HepG2 (cell line): ENCODE measurements at regions not wholly inside any gene's neighbourhood (a gene's known extent, or its start where the extent isn't known, plus 50 kb on each side); places are given as distances from the start of the nearest gene placed in this dataset.

Experiments
- DZIP1 ChIP-seq: sonication (generic); formaldehyde crosslinking; IDR thresholded peaks from 2 replicates; pipeline ENCODE4 v1.5.0; 2020; ENCODE audit warnings: mild to moderate bottlenecking, missing genetic modification reagents
- FOXO1 ChIP-seq: sonication (generic); formaldehyde crosslinking; IDR thresholded peaks from 2 replicates; pipeline ENCODE4 v1.4.0; 2020; ENCODE audit warnings: missing genetic modification reagents
- HNF1B ChIP-seq: sonication (generic); formaldehyde crosslinking; IDR thresholded peaks from 2 replicates; pipeline ENCODE4 v1.5.1; 2020; ENCODE audit warnings: mild to moderate bottlenecking, moderate library complexity, missing genetic modification reagents
- KLF13 ChIP-seq: sonication (generic); formaldehyde crosslinking; IDR thresholded peaks from 2 replicates; pipeline ENCODE4 v1.4.0; 2020; ENCODE audit warnings: mild to moderate bottlenecking, missing genetic modification reagents
- MED1 ChIP-seq: sonication (generic); formaldehyde crosslinking; IDR thresholded peaks from 2 replicates; pipeline ENCODE4 v1.4.0; 2020; ENCODE audit warnings: missing genetic modification reagents
- NBN ChIP-seq: fragments of 450-650 bp; conservative IDR thresholded peaks from 2 replicates; pipeline ENCODE4 v1.6.1; 2017
- SMARCC2 ChIP-seq: fragments of 450-650 bp; IDR thresholded peaks from 2 replicates; pipeline ENCODE4 v1.6.1; 2017; ENCODE audit warnings: antibody characterized with exemption, mild to moderate bottlenecking
- SNAPC2 ChIP-seq: sonication (generic); formaldehyde crosslinking; IDR thresholded peaks from 2 replicates; pipeline ENCODE4 v1.8.1; 2022; ENCODE audit warnings: mild to moderate bottlenecking, missing genetic modification reagents
- SRF ChIP-seq: IDR thresholded peaks from 2 replicates; pipeline ENCODE4 v1.6.1; 2011; ENCODE audit warnings: mild to moderate bottlenecking, low read depth, low read length, moderate library complexity
- TGIF2 ChIP-seq: IDR thresholded peaks from 2 replicates; pipeline ENCODE4 v1.6.1; 2016; ENCODE audit warnings: control low read depth, missing compliant biosample characterization
- ZFP36 ChIP-seq: fragments of 150-350 bp; IDR thresholded peaks from 2 replicates; pipeline ENCODE4 v1.6.1; 2018; ENCODE audit warnings: borderline replicate concordance, low read length, low read depth; ENCODE audit not compliant: partially characterized antibody
- ZNF335 ChIP-seq: sonication (generic); formaldehyde crosslinking; IDR thresholded peaks from 2 replicates; pipeline ENCODE4 v1.4.0; 2020; ENCODE audit warnings: missing genetic modification reagents
- ZNF362 ChIP-seq: sonication (generic); formaldehyde crosslinking; IDR thresholded peaks from 2 replicates; pipeline ENCODE4 v1.4.0; 2020; ENCODE audit warnings: missing genetic modification reagents, mild to moderate bottlenecking, borderline replicate concordance
- ZNF431 ChIP-seq: sonication (generic); formaldehyde crosslinking; IDR thresholded peaks from 2 replicates; pipeline ENCODE4 v1.9.0; 2022; ENCODE audit warnings: missing genetic modification reagents, low read depth, mild to moderate bottlenecking, borderline replicate concordance
- ZNF446 ChIP-seq: sonication (generic); formaldehyde crosslinking; IDR thresholded peaks from 2 replicates; pipeline ENCODE4 v1.5.0; 2020; ENCODE audit warnings: mild to moderate bottlenecking, missing genetic modification reagents
- ZNF512B ChIP-seq: sonication (generic); formaldehyde crosslinking; IDR thresholded peaks from 2 replicates; pipeline ENCODE4 v1.5.1; 2020; ENCODE audit warnings: missing genetic modification reagents, mild to moderate bottlenecking, borderline replicate concordance
- ZNF589 ChIP-seq: sonication (generic); formaldehyde crosslinking; conservative IDR thresholded peaks from 2 replicates; pipeline ENCODE4 v1.8.0; 2022; ENCODE audit warnings: mild to moderate bottlenecking, moderate library complexity, missing genetic modification reagents
- TF ChIP-seq, protein P1 (sequence below): sonication (generic); formaldehyde crosslinking; IDR thresholded peaks from 2 replicates; pipeline ENCODE4 v1.8.1; 2023; ENCODE audit warnings: mild to moderate bottlenecking, inconsistent platforms, moderate library complexity, missing genetic modification reagents, borderline replicate concordance

GRCh38 chr13:33968520-33969507 lies 150.9 kb downstream of the RFC3 start (continued):
- TF ChIP-seq ZNF512B (CRISPR knock-in tag) (no peak), NBN (no peak), KLF13 (CRISPR knock-in tag) (no peak), DZIP1 (CRISPR knock-in tag) (no peak), ZNF362 (CRISPR knock-in tag) (peak; percentile 61; the same call in 1 of the 2 replicates), TGIF2 (CRISPR knock-in tag) (no peak; the same call in 1 of the 2 replicates), MED1 (CRISPR knock-in tag) (peak; percentile 90), ZNF589 (CRISPR knock-in tag) (no peak), ZFP36 (no peak), ZNF335 (CRISPR knock-in tag) (no peak), SMARCC2 (no peak; the same call in 1 of the 2 replicates), HNF1B (CRISPR knock-in tag) (no peak), SRF (no peak), SNAPC2 (CRISPR knock-in tag) (peak; percentile 30; the same call in 1 of the 2 replicates), FOXO1 (CRISPR knock-in tag) (peak; percentile 84), ZNF431 (CRISPR knock-in tag) (no peak), ZNF446 (CRISPR knock-in tag) (no peak)
- TF ChIP-seq, protein P1, sequence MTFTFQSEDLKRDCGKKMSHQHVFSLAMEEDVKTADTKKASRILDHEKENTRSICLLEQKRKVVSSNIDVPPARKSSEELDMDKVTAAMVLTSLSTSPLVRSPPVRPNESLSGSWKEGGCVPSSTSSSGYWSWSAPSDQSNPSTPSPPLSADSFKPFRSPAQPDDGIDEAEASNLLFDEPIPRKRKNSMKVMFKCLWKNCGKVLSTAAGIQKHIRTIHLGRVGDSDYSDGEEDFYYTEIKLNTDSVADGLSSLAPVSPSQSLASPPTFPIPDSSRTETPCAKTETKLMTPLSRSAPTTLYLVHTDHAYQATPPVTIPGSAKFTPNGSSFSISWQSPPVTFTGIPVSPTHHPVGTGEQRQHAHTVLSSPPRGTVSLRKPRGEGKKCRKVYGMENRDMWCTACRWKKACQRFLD: no peak
